Left hindlimb (tissue), 1 donor: ENCODE measurements at regions not wholly inside any gene's neighbourhood (a gene's known extent, or its start where the extent isn't known, plus 50 kb on each side); places are given as distances from the start of the nearest gene placed in this dataset.
"Not testable (repeated sequence)": the region's sequence is repeated elsewhere in the genome, so short reads cannot be mapped to it uniquely, and the experiment has no call there.

Experiments used
- DNase-seq: peaks from one replicate; pipeline ENCODE4 v3.0.0-alpha.2; 2018

DNA sequence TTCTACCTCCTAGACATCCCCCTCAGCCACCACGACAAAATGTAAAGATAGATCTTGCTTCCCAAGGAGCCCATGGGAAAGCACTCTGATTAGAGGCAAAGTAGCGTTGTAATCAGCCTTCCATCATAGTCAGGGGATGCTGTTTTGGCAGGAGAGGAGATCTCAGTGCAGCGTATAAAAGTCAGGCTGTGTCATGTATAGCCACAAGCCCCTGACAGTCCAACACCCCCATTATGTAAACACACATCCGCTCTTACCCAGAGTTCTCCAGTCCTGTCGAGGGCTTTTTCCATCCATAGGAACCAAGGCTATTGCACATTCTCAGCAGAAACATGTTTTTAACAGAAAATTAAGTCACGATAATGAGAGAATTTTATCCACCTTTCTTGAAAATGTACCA is 156.3 kb downstream of the CYSLTR2 start:
- DNase-seq, result no peak

DNA sequence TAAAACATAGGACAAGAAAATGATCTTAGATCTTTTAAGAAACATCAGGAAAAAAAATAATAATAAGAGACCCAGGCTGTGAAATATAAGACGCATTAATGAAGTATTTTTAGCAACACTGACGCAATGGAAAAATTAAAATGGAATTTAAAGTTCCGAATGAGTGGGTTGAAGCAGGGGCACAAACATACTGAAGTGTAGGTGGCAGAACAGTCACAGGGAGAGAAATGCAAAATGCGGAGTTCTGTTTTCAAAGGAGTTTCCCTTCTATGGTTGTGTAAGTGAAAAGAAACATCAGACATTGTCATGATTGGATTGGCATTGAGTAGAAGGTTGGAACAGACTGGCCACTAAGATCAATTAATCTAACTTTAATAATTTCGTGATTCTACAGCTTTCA is 159.8 kb downstream of the CYSLTR2 start:
- no peak for DNase-seq

DNA sequence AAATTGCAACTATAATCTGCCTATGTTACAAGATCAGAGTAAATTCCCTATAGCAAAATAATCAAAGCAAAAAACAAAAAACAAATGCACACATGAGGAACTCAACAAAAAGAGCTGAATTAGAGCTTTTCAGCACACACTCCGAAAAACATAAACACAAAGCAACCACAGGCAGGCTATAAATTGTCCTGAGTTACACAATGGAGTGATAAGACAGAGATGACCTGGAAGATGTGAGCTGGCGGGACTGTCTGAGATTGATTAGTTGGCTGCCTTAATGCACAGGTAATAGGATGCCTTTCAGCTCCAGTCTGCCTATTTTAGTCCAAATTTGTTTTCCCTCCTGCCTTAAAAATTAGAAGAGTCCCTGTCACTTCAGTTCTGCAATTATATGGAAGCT is 159.0 kb upstream of the FNDC3A start:
- DNase-seq, result no peak

DNA sequence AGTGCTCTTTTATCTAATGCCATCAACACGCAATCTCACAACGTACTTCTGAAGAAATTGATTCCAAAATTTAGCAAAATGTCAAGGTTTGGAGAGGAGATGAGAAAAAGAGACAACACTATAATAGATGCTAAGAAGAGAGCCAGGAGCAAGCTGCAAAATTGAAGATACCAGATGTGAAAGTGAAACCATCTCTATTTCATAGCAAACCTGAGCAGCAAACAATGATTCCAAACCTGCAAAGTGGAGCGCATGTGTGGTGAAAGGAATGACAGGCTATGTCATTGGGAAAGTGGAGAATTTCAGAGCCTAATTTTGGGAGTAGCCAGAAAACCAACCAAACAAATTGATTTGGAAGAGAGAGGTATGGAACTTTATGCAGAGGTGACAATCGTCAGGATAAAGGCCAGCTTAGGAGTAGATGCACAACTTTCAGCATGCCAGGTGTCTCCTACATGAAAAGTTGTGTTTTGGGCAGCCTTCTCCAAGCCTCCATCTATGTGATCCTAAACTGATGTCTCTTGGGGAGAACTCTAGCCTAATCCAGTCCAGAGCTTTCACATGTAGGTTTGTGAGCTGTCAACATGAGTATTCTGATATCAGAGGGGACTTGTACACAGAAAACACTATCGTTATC is 158.4 kb upstream of the FNDC3A start:
- no peak for DNase-seq

DNA sequence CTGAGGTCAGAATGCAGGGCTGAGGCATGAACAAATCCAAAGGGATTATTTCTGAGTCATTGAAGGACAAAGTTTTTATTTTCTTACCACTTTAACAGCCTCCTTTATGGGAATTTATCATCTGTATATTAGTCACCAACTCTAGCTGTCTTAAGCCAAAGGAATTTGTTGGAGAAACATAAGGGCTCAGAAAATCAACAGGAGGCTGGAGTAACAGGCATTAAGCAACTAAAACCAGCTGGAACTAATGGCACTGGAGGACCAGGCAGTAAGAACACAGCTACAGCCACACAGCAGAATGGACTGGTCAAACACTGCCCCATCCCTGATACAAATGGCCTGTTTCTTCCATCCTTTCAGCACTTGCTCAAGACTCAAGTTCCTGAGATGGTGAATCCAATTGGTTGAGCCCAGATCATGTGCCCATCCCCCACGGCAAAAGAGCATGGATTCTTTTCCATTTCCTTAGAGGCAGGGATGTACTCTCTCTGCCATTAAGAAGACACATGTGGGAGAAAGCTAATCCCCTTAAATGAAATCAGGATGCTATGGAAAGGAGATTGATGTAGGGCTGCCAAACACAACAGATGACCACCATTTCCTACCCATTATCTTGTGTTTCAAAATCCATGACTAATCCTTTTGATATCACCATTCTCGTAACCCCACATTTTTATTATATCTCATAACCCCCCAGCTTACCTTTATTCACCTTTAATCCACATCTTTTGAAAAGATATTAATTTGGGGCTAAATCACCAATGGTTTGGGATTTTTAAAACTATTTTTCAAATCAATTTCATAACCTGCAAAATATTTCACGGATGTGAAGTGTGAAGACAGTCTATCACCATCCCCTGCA is 157.0 kb upstream of the FNDC3A start:
- no peak for DNase-seq

DNA sequence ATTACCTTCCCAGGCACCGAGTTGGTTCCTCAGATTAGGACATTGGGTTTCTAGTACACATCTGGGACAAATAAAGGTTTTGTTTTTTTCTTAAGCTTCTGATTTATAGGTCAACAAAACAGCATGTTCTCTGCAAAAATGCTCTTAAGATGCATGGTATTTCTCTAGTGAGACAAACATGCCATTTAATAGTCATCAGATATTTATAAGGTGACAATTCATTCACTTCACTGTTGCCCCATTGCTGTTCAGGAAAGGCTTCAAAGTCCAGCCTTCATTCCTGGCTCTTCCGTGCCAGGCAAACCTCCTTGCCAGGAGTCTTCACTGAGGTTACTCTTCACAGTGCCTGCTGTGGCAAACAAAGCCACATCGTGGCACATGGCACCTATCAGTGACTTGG is 156.3 kb upstream of the FNDC3A start:
- no peak for DNase-seq

DNA sequence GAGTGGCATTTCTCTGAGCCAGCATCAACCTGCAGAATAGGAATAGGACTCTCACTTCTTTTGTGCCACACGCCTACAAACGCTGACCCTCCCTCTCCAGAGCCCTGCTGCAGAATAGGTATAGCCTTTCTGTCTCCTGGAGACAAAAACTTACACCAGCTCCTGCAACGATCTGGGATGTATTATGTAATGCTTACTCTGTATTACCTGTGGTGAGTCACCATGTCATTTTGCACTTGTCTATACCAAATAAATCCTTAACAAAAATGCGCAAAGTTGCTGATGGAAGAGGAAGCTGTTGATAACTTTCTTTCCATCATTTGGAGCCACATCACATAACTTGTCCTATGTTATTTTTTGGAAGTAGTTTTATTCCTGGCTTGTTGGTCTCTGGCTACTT is 155.8 kb upstream of the FNDC3A start:
- no peak for DNase-seq

DNA sequence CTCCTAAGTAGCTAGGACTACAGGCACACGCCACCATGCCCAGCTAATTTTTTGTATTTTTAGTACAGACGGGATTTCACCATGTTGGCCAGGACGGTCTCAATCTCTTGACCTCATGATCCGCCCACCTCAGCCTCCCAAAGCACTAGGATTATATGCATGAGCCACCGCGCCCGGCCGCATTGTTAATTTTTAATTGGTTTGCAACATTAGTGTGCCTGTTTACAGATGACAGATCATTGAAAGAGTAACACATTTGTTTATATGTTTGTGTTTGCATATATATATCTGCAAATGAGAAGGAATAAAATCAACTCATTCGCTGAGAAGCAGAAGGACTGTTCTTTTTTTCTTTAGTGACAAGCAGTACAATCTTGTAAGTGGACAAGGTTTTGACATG is 152.2 kb upstream of the FNDC3A start:
- DNase-seq, result not testable (repeated sequence)

DNA sequence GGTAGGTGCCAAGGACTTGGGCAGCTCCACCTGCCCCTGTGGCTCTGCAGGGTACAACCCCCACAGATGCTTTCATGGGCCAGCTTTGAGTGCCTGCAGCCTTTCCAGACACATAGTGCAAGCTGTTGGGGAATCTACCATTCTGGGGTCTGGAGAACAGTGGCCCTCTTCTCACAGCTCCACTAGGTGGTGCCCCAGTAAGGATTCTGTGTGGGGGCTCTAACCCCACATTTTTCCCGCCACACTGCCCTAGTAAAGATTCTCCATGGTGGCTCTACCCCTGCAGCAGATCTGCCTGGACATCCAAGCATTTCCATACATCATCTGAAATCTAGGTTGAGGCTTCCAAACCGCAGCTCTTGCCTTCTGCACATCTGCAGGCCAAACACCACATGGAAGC is 149.7 kb upstream of the FNDC3A start:
- no peak for DNase-seq

DNA sequence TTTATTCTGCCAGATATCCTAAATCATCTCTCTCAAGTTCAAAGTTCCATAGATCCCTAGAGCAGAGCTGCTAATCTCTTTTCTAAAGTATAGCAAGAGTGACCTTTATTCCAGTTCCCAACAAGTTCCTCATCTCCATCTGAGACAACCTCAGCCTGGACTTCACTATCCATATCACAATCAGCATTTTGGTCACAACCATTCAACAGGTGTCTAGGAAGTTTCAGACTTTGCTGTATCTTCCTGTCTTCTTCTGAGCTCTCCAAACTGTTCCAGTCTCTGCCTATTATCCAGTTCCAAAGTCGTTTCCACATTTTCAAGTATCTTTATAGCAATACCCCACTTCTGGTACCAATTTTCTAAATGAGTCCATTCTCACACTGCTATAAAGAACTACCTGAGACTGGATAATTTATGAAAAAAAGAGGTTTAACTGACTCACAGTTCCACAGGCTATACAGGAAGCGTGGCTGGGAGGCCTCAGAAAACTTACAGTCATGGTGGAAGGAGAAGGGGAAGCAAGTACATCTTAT is 148.7 kb upstream of the FNDC3A start:
- not testable (repeated sequence) for DNase-seq

DNA sequence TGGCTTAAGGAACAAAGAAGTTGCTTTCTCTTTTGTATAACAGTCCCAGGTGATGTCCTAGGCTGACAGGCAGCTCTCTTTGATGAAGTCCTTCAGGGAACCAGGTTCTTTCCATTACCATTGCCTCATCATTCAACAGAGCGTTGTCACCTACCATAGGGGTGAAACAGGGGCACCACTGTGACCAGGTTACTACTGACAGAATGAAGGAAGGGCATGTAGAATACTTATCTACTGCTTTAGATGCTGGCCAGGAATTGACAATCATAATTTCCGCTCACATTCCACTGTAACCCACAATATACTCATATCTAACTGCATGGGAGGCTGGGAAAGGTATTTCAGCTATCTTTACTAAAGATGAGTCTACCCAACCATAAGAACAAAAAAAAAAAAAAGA is 148.0 kb upstream of the FNDC3A start:
- DNase-seq, result no peak

DNA sequence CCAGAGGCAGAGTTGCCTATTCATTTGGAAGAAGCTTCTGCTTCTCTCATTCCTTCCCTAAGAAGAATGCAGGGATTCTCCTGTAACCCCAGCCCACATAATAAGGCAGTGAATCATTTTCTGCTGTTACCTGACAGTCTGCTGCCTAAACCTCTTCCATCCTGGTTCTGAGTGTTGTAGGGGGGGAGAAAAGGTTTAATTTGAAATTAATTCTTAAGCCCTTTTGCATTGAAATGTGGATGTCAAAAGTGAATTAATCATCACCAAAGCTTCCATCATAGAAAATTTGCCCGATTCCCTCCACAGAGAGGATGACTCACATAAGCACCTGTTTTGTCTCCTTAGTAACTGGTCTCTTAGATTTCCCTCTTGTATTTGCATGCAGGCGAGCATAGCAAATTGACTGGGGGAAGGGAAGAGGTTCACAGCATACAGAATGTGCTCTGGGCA is 146.7 kb upstream of the FNDC3A start:
- DNase-seq, result no peak

DNA sequence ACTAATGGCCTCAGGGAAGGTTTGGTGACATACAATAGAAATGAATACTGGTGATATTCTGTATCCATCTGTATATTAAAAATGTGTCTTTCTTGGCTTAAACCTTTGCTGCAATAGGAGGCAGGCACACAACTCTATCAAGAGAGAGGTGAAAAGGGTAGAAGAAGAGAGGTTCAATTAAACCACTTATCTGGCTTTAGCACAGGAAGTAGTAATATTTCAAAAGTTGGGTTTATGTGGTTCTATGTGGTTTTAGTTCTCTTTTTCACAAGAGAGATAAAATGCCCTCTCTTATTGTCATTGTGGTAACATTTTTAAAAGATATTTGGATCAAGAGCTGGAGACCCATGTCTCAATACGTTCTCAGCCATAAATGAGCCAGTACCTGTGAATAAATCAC is 146.2 kb upstream of the FNDC3A start:
- no peak for DNase-seq

DNA sequence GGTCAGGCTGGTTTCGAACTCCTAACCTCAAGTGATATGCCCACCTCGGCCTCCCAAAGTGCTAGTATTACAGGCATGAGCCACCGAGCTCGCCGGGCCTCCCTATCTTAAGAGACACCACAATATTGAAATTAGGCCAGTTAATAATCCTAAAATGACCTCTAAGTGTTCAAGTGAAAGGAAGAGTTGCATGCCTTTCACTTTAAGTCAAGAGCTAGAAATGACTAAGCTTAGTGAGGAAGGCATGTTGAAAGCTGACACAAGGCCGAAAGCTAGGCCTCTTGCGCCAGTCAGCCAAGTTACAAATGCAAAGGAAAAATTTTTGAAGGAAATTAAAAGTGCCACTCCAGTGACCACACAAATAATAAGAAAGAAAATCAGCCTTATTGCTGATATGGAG is 144.5 kb upstream of the FNDC3A start:
- no peak for DNase-seq

DNA sequence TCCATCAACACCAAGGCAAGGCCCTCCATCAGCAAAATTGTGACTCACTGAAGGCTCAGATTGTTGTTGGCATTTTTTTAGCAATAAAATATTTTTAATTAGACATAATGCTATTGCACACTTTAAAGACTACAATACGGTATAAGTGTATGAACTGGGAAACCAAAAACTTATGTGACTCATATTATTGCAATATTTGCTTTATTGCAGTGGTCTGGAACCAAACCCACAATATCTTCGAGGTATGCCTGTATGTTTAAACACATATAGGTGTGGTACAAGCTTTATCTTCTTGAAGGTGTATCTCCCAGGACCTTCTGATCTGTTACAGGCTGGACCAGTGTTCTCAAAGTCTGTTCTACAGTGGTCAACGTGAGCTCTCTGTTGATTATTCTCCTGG is 142.3 kb upstream of the FNDC3A start:
- no peak for DNase-seq

DNA sequence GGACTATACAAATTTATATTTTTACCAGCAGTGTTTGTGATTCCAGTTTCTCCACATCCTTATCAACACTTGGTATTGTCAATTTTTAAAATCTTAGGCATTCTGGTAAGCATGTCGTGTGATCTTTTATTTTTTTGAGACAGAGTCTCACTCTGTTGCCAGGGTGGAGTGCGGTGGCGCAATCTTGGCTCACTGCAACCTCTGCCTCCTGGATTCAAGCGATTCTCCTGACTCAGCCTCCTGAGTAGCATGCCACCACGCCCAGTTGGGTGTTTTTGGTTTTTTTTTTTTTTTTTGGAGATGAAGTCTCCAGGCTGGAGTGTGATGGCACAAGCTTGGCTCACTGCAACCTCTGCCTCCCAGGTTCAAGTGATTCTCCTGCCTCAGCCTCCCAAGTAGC is 140.4 kb upstream of the FNDC3A start:
- not testable (repeated sequence) for DNase-seq

DNA sequence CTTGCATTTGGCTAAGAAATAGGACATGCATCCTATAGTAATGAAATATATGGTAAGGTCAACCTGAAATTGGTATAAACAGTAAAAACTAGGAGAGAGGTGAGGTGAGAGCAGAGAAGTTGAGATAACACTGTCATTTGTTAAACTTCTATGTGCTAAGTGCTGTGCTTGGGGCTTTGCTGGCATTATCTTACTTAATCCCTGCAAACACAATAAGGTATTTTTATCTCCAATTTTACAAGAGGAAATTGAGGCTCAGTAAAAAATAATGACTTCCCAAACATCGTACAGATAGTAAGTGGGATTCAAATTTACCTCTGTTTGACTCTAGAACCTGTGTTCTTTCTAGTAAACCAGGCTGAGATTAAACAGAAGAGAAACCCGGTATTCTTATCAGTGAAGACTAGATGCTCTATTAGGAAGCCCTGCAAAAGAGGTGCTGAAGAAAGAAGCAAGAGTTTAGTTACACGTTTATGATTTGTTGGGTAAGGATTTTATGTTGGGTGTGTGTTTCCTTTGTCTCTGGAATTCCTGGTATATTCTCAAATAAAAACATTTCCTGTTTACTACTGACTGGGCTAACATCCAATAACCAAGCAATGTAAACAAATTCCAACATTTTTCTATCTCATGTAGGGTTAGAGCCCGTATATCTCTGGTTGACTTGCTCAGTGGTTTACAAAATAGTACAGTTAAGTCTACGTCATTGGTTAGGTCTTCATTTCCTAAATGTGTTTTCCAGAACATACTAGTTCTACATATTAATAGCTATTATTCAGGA is 137.3 kb upstream of the FNDC3A start:
- no peak for DNase-seq

DNA sequence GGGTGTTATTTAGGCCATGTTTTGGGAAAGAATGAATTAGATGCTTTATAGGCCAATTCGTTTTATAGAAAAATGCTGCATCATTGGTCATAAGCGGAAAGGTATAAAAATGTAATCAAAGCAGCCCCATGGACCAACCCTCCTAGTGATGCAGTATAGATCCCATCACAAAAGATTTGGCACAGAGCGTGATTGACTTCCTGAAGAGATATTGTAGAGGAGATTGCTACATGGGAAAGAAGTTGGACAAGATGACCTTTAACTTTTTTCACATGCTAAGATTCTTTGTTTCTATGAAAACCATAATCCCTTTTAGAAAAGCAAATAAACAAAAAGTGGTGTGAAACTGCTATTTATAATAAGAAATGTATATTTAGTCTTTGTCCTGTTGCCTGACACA is 136.5 kb upstream of the FNDC3A start:
- no peak for DNase-seq

DNA sequence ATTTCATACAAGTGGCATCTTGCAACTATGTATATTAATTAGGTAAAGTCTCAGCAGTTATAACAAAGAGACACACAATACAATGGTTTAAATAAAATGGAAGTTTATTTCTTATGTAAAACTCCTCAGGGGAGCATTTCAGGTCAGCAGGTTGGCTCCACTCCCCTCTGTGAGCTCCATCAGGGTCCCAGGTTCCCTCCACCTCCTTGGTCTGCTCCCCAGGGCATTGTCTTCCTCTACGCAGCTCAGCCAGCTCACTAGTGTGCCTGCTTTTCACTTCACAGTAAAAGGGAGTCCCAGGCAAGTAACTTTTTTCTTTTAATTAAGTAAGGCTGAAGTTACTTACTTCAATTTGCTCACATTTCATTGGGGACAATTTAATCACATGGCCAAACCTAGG is 135.3 kb upstream of the FNDC3A start:
- no peak for DNase-seq

DNA sequence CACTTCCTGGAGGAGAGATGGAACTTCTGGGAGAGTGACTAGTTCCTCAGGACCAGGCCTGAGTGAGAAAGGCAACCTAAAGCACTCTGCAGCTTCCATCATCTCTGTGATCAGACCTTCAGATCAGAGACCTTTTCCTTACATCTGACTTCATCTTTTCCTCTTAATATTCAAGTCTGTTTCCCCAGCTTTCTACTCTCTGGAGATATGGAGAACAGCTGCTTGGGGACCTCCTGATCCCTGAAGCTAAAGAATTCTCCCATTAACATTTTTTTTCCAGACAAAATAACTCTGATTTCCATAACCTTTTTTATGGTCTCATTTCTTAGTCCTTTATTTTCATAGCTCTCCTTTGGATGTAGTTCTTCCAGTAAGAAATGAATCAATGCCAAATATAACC is 133.4 kb upstream of the FNDC3A start:
- no peak for DNase-seq

DNA sequence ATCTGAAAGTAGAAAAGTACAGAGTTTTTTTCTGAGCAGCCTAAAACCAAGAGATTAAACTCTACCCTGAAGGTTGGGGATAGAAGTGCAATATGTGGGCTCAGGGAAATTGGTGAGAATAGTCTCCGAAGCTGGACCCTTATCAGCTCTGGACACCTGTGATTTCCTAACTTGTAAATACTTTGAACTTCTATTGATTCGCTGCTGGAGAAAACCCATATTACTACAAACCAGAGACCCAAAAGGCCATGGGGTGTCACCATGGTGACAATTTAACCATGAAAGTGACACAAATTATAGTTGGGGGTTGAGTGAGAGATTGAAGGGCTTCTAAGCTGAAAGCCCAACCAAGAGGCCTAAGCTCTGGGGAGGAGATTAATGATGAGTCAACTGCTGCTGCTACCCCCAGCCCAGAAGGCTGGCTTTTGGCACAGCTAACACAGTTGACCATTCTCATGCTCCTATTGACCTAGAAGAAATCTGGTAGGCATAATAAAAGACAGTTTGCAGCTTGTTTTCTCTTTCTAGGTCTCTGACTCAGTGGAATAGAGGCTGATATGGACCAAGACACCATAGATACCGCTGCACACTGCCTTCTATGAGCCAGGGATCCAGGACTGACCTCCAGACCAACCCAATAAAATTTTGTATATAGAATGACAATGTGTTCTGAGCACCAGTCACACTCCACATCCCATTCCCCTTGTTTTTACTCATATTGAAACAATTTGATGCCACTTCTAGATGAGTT is 131.9 kb upstream of the FNDC3A start:
- no peak for DNase-seq

DNA sequence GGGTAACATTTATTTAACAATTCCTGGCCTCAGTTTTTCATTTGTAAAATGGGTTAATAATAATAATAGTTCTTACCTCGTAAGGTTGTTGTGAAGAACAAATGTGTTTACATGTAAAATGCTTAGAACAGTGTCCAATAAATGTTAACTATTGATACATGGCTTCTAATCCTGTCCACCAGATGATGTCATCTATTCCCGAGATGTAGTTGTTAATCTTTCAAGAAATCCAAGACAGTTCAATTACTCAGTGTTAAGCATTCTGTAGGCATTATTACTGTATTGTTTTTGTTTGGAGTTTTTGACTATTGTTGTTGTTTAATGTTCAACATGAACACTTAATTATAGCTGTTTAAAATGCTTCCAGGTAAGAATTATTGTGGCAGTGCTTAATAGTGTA is 131.0 kb upstream of the FNDC3A start:
- no peak for DNase-seq

DNA sequence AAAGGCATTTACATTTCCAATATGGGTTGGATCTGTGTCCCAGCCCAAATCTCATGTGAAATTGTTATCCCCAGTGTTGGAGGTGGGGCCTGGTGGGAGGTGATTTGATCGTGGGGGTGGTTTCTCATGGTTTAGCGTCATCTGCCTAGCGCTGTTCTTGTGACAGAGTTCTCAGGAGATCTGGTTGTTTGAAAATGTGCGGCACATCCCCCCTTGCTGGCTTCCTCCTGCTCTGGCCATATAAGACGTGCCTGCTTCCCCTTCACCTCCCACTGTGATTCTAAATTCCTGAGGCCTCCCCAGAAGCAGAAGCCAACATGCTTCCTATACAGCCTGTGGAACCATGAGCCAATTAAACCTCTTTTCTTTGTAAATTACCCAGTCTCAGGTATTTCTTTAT is 126.2 kb upstream of the FNDC3A start:
- DNase-seq, result no peak
